ENCODE measurements at regions not wholly inside any gene's neighbourhood (a gene's known extent, or its start where the extent isn't known, plus 50 kb on each side); places are given as distances from the start of the nearest gene placed in this dataset.
"Not testable (repeated sequence)": the region's sequence is repeated elsewhere in the genome, so short reads cannot be mapped to it uniquely, and the experiment has no call there.

DNA sequence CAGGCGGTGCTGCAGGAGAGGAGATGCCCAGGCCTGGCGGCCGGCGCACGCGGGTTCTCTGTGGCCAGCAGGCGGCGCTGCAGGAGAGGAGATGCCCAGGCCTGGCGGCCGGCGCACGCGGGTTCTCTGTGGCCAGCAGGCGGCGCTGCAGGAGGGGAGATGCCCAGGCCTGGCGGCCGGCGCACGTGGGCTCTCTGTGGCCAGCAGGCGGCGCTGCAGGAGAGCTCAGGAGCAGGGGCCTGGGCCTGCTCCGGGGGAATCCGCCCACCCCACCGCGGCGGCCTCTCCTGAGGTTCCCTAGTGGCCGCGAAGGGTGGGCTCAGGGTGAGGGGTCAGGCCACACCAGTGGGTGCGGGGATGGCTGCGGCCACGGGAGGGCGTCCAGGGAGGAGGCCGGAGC is 75.9 kb downstream of the OR4F16 start:
- H3K36me3 Mint-ChIP-seq (ENCODE audit: low read depth); DNase-seq; CTCF ChIA-PET; POLR2A ChIA-PET; H3K27me3 Mint-ChIP-seq; H3K27ac Mint-ChIP-seq; H3K4me3 Mint-ChIP-seq; H3K9me3 Mint-ChIP-seq; H3K4me1 Mint-ChIP-seq: not testable (repeated sequence)

DNA sequence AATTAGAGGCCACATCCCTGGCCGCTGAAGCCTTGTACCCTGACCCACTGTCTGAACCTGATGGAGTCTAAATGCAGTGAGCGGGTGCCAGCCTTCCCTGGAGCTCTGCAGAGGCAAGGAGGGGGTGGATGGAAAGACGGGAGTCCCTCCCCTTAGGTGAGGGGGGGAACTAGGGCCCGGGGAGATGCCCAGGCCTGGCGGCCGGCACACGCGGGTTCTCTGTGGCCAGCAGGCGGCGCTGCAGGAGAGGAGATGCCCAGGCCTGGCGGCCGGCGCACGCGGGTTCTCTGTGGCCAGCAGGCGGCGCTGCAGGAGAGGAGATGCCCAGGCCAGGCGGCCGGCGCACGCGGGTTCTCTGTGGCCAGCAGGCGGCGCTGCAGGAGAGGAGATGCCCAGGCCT is 77.3 kb downstream of the OR4F16 start:
- H3K9me3 Mint-ChIP-seq, POLR2A ChIA-PET: not testable (repeated sequence)

DNA sequence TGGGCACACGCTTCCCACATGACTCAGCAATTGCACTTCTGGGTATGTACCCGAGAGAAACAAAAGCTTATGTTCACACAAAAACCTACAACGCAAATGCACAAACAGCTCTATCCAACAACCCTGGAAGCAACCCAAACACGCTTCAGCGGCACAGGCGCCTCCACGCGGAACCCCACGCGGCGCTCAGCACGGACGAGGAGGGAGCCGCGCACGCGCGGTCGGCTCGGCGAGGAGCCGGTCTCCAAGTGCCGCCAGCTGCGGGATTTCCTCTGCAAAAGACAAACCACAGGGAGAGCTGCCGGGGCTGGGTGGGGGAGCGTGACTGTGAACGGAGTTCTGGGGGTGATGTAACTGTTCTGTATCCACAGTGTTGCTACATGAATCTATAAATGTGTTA is 81.2 kb downstream of the OR4F16 start:
- H3K9me3 Mint-ChIP-seq; CTCF ChIA-PET; H3K36me3 Mint-ChIP-seq (ENCODE audit: low read depth); H3K27ac Mint-ChIP-seq; POLR2A ChIA-PET; H3K27me3 Mint-ChIP-seq; H3K4me1 Mint-ChIP-seq: not testable (repeated sequence)
- H3K4me3 Mint-ChIP-seq = peak overlapping the region; percentile 30
- DNase-seq = peak; percentile 44

More for the DNA sequence above, 77.3 kb downstream of the OR4F16 start:
- DNase-seq; H3K4me1 Mint-ChIP-seq; H3K27me3 Mint-ChIP-seq; H3K4me3 Mint-ChIP-seq; CTCF ChIA-PET; H3K36me3 Mint-ChIP-seq (ENCODE audit: low read depth); H3K27ac Mint-ChIP-seq: not testable (repeated sequence)

DNA sequence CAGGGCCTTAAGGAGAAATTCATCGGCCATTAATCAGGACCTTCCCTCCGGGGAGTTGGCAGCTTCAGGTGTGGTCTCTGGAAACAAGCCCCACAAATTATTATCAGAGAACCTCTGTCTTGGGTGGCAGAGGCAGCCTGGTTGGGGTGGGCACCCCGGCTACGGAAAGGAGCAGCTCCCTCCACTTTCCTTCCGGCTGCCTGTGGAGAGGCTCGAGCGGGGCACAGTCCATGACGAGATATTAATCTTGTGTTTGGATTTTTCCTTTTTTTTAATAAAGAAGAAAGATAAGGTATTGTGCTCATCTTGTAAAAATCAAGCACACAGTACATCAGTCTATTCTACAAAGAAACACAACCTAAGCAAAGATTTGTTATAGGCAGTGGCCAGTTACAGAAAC is 98.2 kb downstream of the OR4F16 start:
- H3K4me3 Mint-ChIP-seq; POLR2A ChIA-PET; H3K27ac Mint-ChIP-seq; DNase-seq; H3K4me1 Mint-ChIP-seq; H3K36me3 Mint-ChIP-seq (ENCODE audit: low read depth); CTCF ChIA-PET; H3K27me3 Mint-ChIP-seq; H3K9me3 Mint-ChIP-seq: not testable (repeated sequence)

GRCh38 chr1:585992-586391 is 100.5 kb downstream of the OR4F16 start:
- CTCF ChIA-PET; POLR2A ChIA-PET; H3K27me3 Mint-ChIP-seq; H3K4me3 Mint-ChIP-seq; H3K36me3 Mint-ChIP-seq (ENCODE audit: low read depth); H3K4me1 Mint-ChIP-seq; H3K27ac Mint-ChIP-seq; H3K9me3 Mint-ChIP-seq: not testable (repeated sequence)
- DNase-seq = peak; percentile 65

Data from activated CD4-positive, alpha-beta memory T cell treated with anti-CD3 and anti-CD28 coated beads, Interleukin-2, amount 10 ng/mL, durations not matched to agents 7 days and 5 days (primary cell).